ENCODE measurements at regions not wholly inside any gene's neighbourhood (a gene's known extent, or its start where the extent isn't known, plus 50 kb on each side); places are given as distances from the start of the nearest gene placed in this dataset.

DNA sequence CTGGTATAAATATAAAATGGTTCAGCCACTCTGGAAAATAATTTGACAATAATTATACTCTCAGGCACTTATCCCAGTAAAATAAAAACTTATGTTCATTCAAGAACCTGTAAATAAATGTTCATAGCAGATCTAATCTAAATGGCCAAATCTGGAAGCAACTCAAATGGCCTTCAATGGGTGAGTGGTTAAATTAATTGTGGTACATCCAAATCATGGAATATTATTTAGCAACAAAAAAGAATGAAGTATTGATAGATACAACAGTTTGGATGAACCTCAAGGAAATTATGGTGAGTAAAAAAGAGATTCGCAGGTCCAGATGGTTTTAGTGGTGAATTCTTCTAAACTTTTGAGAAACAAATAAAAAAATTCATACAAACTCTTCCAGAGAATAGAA is 287.0 kb upstream of the ZC3H12C start:
- Mint-ChIP-seq H3K4me1 (ENCODE audit: low read depth) (no peaks in the 10 kb centered on the region), H3K36me3 (ENCODE audit: low read depth) (no peaks in the 10 kb centered on the region), H3K27ac (ENCODE audit: unreplicated experiment) (no peak overlapping the region), H3K9me3 (ENCODE audit: low read depth) (peaks cover 14% of the 10 kb centered on the region), H3K27me3 (ENCODE audit: low read depth) (peaks cover 4% of the 10 kb centered on the region), H3K4me3 (ENCODE audit: unreplicated experiment) (no peak overlapping the region)
- TF ChIP-seq, protein P1, sequence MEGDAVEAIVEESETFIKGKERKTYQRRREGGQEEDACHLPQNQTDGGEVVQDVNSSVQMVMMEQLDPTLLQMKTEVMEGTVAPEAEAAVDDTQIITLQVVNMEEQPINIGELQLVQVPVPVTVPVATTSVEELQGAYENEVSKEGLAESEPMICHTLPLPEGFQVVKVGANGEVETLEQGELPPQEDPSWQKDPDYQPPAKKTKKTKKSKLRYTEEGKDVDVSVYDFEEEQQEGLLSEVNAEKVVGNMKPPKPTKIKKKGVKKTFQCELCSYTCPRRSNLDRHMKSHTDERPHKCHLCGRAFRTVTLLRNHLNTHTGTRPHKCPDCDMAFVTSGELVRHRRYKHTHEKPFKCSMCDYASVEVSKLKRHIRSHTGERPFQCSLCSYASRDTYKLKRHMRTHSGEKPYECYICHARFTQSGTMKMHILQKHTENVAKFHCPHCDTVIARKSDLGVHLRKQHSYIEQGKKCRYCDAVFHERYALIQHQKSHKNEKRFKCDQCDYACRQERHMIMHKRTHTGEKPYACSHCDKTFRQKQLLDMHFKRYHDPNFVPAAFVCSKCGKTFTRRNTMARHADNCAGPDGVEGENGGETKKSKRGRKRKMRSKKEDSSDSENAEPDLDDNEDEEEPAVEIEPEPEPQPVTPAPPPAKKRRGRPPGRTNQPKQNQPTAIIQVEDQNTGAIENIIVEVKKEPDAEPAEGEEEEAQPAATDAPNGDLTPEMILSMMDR (IDR thresholded peaks at IDR 0.05) = no peak
- no peak for DNase-seq (ENCODE audit: low spot score)

DNA sequence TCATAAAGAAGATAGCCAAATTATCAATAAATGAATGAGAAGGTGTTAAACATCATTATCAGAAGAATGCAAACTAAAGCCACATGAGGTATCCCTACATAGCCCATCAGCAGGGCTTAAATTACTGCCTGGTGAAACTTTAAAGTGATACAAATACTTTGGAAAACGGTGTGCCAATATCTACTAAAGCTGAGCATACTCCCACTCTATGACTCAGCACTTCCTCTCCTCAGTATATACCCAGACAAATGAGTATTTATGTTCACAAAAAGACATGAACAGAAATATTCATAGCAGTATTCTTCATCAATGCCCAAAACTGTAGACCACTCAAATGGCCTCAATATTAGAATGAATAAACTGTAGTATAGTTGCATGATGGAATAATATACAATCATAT is 284.6 kb upstream of the ZC3H12C start:
- DNase-seq (ENCODE audit: low spot score) = no peak
- no peak overlapping the region for H3K4me3 Mint-ChIP-seq (ENCODE audit: unreplicated experiment)

DNA sequence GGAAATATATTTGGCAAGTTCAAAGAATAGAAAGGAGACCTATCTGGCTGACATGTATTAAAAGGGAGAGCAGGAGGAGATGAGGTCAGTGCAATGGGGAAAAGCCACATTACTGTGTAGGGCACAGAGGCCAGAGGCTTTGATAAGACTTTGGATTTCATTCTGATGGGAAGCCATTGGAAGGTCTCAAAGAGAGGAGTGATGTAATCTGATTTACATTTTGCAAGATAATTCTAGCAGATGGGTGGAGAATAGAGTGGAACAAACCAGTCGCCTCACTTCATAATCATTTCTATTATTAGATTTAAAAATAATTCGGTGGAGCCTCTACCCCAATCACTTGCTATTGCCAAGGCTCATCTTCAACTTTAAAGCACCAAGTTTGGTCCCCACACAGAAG is 278.4 kb upstream of the ZC3H12C start:
- no peaks in the 10 kb centered on the region for H3K4me1 Mint-ChIP-seq (ENCODE audit: low read depth)
- TF ChIP-seq, protein P1 (IDR thresholded peaks at IDR 0.05) = no peak
- no peaks in the 10 kb centered on the region for H3K9me3 Mint-ChIP-seq (ENCODE audit: low read depth)
- H3K4me3 Mint-ChIP-seq (ENCODE audit: unreplicated experiment) = no peak overlapping the region
- DNase-seq (ENCODE audit: low spot score) = no peak
- peaks cover 9% of the 10 kb centered on the region for H3K27me3 Mint-ChIP-seq (ENCODE audit: low read depth)
- no peak overlapping the region for H3K27ac Mint-ChIP-seq (ENCODE audit: unreplicated experiment)
- no peaks in the 10 kb centered on the region for H3K36me3 Mint-ChIP-seq (ENCODE audit: low read depth)

More for the DNA sequence above, 284.6 kb upstream of the ZC3H12C start:
- Mint-ChIP-seq H3K27ac (ENCODE audit: unreplicated experiment) (no peak overlapping the region), H3K4me1 (ENCODE audit: low read depth) (no peaks in the 10 kb centered on the region), H3K36me3 (ENCODE audit: low read depth) (no peaks in the 10 kb centered on the region), H3K27me3 (ENCODE audit: low read depth) (peaks cover 9% of the 10 kb centered on the region), H3K9me3 (ENCODE audit: low read depth) (peaks cover 14% of the 10 kb centered on the region)
- TF ChIP-seq, protein P1 (IDR thresholded peaks at IDR 0.05) = no peak

- no peak for DNase-seq (ENCODE audit: low spot score)
- no peak overlapping the region for H3K4me3 Mint-ChIP-seq (ENCODE audit: unreplicated experiment)
- no peaks in the 10 kb centered on the region for H3K4me1 Mint-ChIP-seq (ENCODE audit: low read depth)
- no peaks in the 10 kb centered on the region for H3K9me3 Mint-ChIP-seq (ENCODE audit: low read depth)
- no peak overlapping the region for H3K27ac Mint-ChIP-seq (ENCODE audit: unreplicated experiment)
- TF ChIP-seq, protein P1 (IDR thresholded peaks at IDR 0.05) = no peak
- peaks cover 9% of the 10 kb centered on the region for H3K27me3 Mint-ChIP-seq (ENCODE audit: low read depth)
- no peaks in the 10 kb centered on the region for H3K36me3 Mint-ChIP-seq (ENCODE audit: low read depth)
Measured at GRCh38 chr11:109815500-109816150, 277.6 kb upstream of the ZC3H12C start.

DNA sequence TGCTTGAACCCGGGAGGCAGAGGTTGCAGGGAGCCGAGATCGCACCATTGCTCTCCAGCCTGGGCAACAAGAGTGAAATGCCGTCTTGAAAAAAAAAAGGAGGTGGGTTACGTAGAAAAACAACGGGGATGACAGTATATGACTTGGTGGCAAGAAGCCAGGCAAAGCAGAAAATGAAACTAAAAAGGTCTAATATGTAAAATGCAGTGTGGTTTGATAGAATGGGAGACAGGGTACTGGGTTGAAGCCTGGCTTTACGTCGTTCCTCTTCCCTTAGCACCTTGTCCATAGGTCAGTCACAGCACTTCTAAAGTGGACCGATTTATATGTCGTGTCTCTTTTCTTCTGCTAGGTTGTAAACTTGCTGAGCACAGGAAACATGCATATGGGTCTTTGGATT is 274.9 kb upstream of the ZC3H12C start:
- TF ChIP-seq, protein P1 (IDR thresholded peaks at IDR 0.05) = no peak
- no peaks in the 10 kb centered on the region for H3K36me3 Mint-ChIP-seq (ENCODE audit: low read depth)
- DNase-seq (ENCODE audit: low spot score) = no peak
- no peaks in the 10 kb centered on the region for H3K4me1 Mint-ChIP-seq (ENCODE audit: low read depth)
- H3K9me3 Mint-ChIP-seq (ENCODE audit: low read depth) = no peaks in the 10 kb centered on the region
- no peak overlapping the region for H3K4me3 Mint-ChIP-seq (ENCODE audit: unreplicated experiment)
- no peak overlapping the region for H3K27ac Mint-ChIP-seq (ENCODE audit: unreplicated experiment)
- H3K27me3 Mint-ChIP-seq (ENCODE audit: low read depth) = peaks cover 10% of the 10 kb centered on the region

Measured in chondrocyte (in vitro differentiated cells).